Astrocyte (in vitro differentiated cells and primary cell): ENCODE measurements at regions not wholly inside any gene's neighbourhood (a gene's known extent, or its start where the extent isn't known, plus 50 kb on each side); places are given as distances from the start of the nearest gene placed in this dataset.

Experiments used
- DNase-seq: peaks from one replicate; pipeline ENCODE4 v3.0.0-alpha.2; 2010; ENCODE audit warnings: low read depth
- FAIRE-seq: peaks from 2 replicates; lab custom pipeline; 2011; peaks lifted over from hg19 to GRCh38; lab: Jason Lieb, UNC
- H2AFZ ChIP-seq: 2 replicates; pipeline ENCODE4 v1.6.0; 2012; ENCODE audit warnings: low read depth, low read length, inconsistent platforms
- H3K27ac ChIP-seq: 2 replicates; pipeline ENCODE4 v1.5.1; 2011; ENCODE audit warnings: low read depth, low read length, inconsistent platforms
- H3K27me3 ChIP-seq: 2 replicates; pipeline ENCODE4 v1.6.0; 2011; ENCODE audit warnings: low read length, inconsistent platforms; ENCODE audit not compliant: insufficient read depth
- H3K36me3 ChIP-seq: 2 replicates; pipeline ENCODE4 v1.5.1; 2011; ENCODE audit warnings: low read length, inconsistent platforms; ENCODE audit not compliant: insufficient read depth
- H3K4me1 ChIP-seq: 2 replicates; pipeline ENCODE4 v1.5.1; 2011; ENCODE audit warnings: low read length, inconsistent platforms; ENCODE audit not compliant: insufficient read depth
- H3K4me2 ChIP-seq: 2 replicates; pipeline ENCODE4 v1.6.0; 2012; ENCODE audit warnings: low read length, inconsistent platforms
- H3K4me3 ChIP-seq: 2 replicates; pipeline ENCODE4 v1.5.1; 2011; ENCODE audit warnings: low read depth, mild to moderate bottlenecking, low read length, inconsistent platforms; ENCODE audit not compliant: insufficient read depth
- H3K79me2 ChIP-seq: 2 replicates; pipeline ENCODE4 v1.6.0; 2012; ENCODE audit warnings: mild to moderate bottlenecking, low read length, inconsistent platforms; ENCODE audit not compliant: insufficient read depth
- H3K9ac ChIP-seq: 2 replicates; pipeline ENCODE4 v1.6.0; 2012; ENCODE audit warnings: mild to moderate bottlenecking, low read length, inconsistent platforms
- H3K9me3 ChIP-seq: 2 replicates; pipeline ENCODE4 v1.5.1; 2012; ENCODE audit warnings: low read depth, mild to moderate bottlenecking, low read length, inconsistent platforms; ENCODE audit not compliant: insufficient read depth
- H4K20me1 ChIP-seq: 2 replicates; pipeline ENCODE4 v1.6.0; 2012; ENCODE audit warnings: low read length, inconsistent platforms; ENCODE audit not compliant: insufficient read depth
- H3K27ac Mint-ChIP-seq: one replicate; pipeline ENCODE4 v1.8.0; 2021; ENCODE audit warnings: mild to moderate bottlenecking, mixed read lengths; ENCODE audit not compliant: unreplicated experiment
- H3K27me3 Mint-ChIP-seq: one replicate; pipeline ENCODE4 v1.8.0; 2021; ENCODE audit warnings: low read depth, mixed read lengths; ENCODE audit not compliant: unreplicated experiment
- H3K36me3 Mint-ChIP-seq: one replicate; pipeline ENCODE4 v1.8.0; 2021; ENCODE audit warnings: low read depth, mixed read lengths; ENCODE audit not compliant: unreplicated experiment
- H3K4me1 Mint-ChIP-seq: one replicate; pipeline ENCODE4 v1.8.0; 2021; ENCODE audit warnings: low read depth, mixed read lengths; ENCODE audit not compliant: unreplicated experiment
- H3K4me3 Mint-ChIP-seq: one replicate; pipeline ENCODE4 v1.8.0; 2021; ENCODE audit warnings: mild to moderate bottlenecking, moderate library complexity, mixed read lengths; ENCODE audit not compliant: unreplicated experiment
- H3K9me3 Mint-ChIP-seq: one replicate; pipeline ENCODE4 v1.8.0; 2021; ENCODE audit warnings: mild to moderate bottlenecking, mixed read lengths; ENCODE audit not compliant: unreplicated experiment
- EZH2 ChIP-seq: IDR thresholded peaks from 2 replicates; pipeline ENCODE4 v1.6.1; 2012; ENCODE audit warnings: mild to moderate bottlenecking, low read length, inconsistent platforms; ENCODE audit not compliant: insufficient read depth
- TF ChIP-seq, protein P1 (sequence below): IDR thresholded peaks from 2 replicates; pipeline ENCODE4 v1.5.1; 2011; ENCODE audit warnings: low read depth, mild to moderate bottlenecking, inconsistent platforms, low read length, moderate library complexity; ENCODE audit not compliant: insufficient read depth

- Histone ChIP-seq H3K27me3 (no peaks in the 10 kb centered on the region), H3K4me2 (no peak overlapping the region), H2AFZ (no peak overlapping the region), H3K4me1 (no peaks in the 10 kb centered on the region), H3K36me3 (no peaks in the 10 kb centered on the region), H3K79me2 (no peaks in the 10 kb centered on the region), H4K20me1 (no peaks in the 10 kb centered on the region), H3K27ac (no peak overlapping the region), H3K9ac (no peak overlapping the region), H3K9me3 (no peaks in the 10 kb centered on the region), H3K4me3 (no peak overlapping the region)
- FAIRE-seq (no peak), DNase-seq (no peak)
- H3K9me3 Mint-ChIP-seq: no peaks in the 10 kb centered on the region
- H3K4me1 Mint-ChIP-seq: peaks cover 8% of the 10 kb centered on the region
- no peak overlapping the region for H3K4me3 Mint-ChIP-seq
- no peak for TF ChIP-seq EZH2
- TF ChIP-seq, protein P1, sequence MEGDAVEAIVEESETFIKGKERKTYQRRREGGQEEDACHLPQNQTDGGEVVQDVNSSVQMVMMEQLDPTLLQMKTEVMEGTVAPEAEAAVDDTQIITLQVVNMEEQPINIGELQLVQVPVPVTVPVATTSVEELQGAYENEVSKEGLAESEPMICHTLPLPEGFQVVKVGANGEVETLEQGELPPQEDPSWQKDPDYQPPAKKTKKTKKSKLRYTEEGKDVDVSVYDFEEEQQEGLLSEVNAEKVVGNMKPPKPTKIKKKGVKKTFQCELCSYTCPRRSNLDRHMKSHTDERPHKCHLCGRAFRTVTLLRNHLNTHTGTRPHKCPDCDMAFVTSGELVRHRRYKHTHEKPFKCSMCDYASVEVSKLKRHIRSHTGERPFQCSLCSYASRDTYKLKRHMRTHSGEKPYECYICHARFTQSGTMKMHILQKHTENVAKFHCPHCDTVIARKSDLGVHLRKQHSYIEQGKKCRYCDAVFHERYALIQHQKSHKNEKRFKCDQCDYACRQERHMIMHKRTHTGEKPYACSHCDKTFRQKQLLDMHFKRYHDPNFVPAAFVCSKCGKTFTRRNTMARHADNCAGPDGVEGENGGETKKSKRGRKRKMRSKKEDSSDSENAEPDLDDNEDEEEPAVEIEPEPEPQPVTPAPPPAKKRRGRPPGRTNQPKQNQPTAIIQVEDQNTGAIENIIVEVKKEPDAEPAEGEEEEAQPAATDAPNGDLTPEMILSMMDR: no peak
- no peaks in the 10 kb centered on the region for H3K36me3 Mint-ChIP-seq
- peaks cover 4% of the 10 kb centered on the region for H3K27me3 Mint-ChIP-seq
- no peak overlapping the region for H3K27ac Mint-ChIP-seq
These were observed 362.9 kb upstream of the SOX9 start for GRCh38 chr17:71757956-71758355.

GRCh38 chr17:71759422-71760060 lies 361.3 kb upstream of the SOX9 start:
- H3K27ac Mint-ChIP-seq: no peak overlapping the region
- H3K27me3 Mint-ChIP-seq: peaks cover 4% of the 10 kb centered on the region
- Histone ChIP-seq H3K4me2 (no peak overlapping the region), H4K20me1 (no peaks in the 10 kb centered on the region), H3K9me3 (no peaks in the 10 kb centered on the region), H3K27me3 (no peaks in the 10 kb centered on the region), H3K4me1 (no peaks in the 10 kb centered on the region), H3K79me2 (no peaks in the 10 kb centered on the region), H3K36me3 (no peaks in the 10 kb centered on the region), H3K4me3 (no peak overlapping the region), H3K27ac (no peak overlapping the region), H3K9ac (no peak overlapping the region), H2AFZ (no peak overlapping the region)
- H3K4me1 Mint-ChIP-seq: peaks cover 4% of the 10 kb centered on the region
- TF ChIP-seq, protein P1: no peak
- no peak for TF ChIP-seq EZH2
- H3K9me3 Mint-ChIP-seq: no peaks in the 10 kb centered on the region
- H3K4me3 Mint-ChIP-seq: no peak overlapping the region
- FAIRE-seq (no peak), DNase-seq (peak; percentile 25)
- H3K36me3 Mint-ChIP-seq: no peaks in the 10 kb centered on the region

GRCh38 chr17:71760062-71760720 lies 360.6 kb upstream of the SOX9 start:
- Mint-ChIP-seq H3K27ac (no peak overlapping the region), H3K4me3 (no peak overlapping the region), H3K4me1 (peaks cover 4% of the 10 kb centered on the region), H3K36me3 (no peaks in the 10 kb centered on the region), H3K27me3 (peaks cover 4% of the 10 kb centered on the region), H3K9me3 (no peaks in the 10 kb centered on the region)
- Histone ChIP-seq H3K27me3 (no peaks in the 10 kb centered on the region), H3K79me2 (no peaks in the 10 kb centered on the region), H3K4me1 (no peaks in the 10 kb centered on the region), H4K20me1 (no peaks in the 10 kb centered on the region), H3K27ac (no peak overlapping the region), H3K36me3 (no peaks in the 10 kb centered on the region), H3K4me2 (no peak overlapping the region), H3K9me3 (no peaks in the 10 kb centered on the region), H3K4me3 (no peak overlapping the region), H2AFZ (no peak overlapping the region), H3K9ac (no peak overlapping the region)
- FAIRE-seq (no peak), DNase-seq (peak; percentile 78)
- TF ChIP-seq, protein P1: no peak
- TF ChIP-seq EZH2: no peak
